Neutrophil (primary cell): ENCODE measurements at regions not wholly inside any gene's neighbourhood (a gene's known extent, or its start where the extent isn't known, plus 50 kb on each side); places are given as distances from the start of the nearest gene placed in this dataset.

Experiments
- H3K27ac ChIP-seq: fragments of 200-600 bp; sonication (generic); 2 replicates; pipeline ENCODE4 v1.5.1; 2016; ENCODE audit warnings: mild to moderate bottlenecking, moderate library complexity
- H3K27me3 ChIP-seq: fragments of 200-600 bp; sonication (generic); 2 replicates; pipeline ENCODE4 v1.6.0; 2016; ENCODE audit warnings: mild to moderate bottlenecking
- H3K36me3 ChIP-seq: fragments of 200-600 bp; sonication (generic); 2 replicates; pipeline ENCODE4 v1.5.1; 2017
- H3K4me1 ChIP-seq, 2 experiments: fragments of 200-600 bp in 1 of 2; sonication (generic) in 1 of 2; 1 replicate in 1 of 2; 2 replicates in 1 of 2; pipeline versions ENCODE4 v1.5.1 to v1.6.1; 2013 to 2016; ENCODE audit warnings: low read depth in 1 of 2, low read length in 1 of 2, mild to moderate bottlenecking in 1 of 2, moderate library complexity in 1 of 2; ENCODE audit not compliant: control insufficient read depth in 1 of 2, insufficient read depth in 1 of 2
- H3K4me3 ChIP-seq, 2 experiments: fragments of 200-600 bp in 1 of 2; sonication (generic) in 1 of 2; 1 replicate in 1 of 2; 2 replicates in 1 of 2; pipeline ENCODE4 v1.5.1; 2013 to 2016; ENCODE audit warnings: low read depth in 1 of 2, low read length in 1 of 2, mild to moderate bottlenecking in 1 of 2, moderate library complexity in 1 of 2
- H3K9me3 ChIP-seq: fragments of 200-600 bp; sonication (generic); 2 replicates; pipeline ENCODE4 v1.5.1; 2016
- TF ChIP-seq, protein P1 (sequence below): fragments of 200-600 bp; sonication (generic); IDR thresholded peaks from 2 replicates; pipeline ENCODE4 v1.5.1; 2016; ENCODE audit warnings: antibody characterized with exemption

DNA sequence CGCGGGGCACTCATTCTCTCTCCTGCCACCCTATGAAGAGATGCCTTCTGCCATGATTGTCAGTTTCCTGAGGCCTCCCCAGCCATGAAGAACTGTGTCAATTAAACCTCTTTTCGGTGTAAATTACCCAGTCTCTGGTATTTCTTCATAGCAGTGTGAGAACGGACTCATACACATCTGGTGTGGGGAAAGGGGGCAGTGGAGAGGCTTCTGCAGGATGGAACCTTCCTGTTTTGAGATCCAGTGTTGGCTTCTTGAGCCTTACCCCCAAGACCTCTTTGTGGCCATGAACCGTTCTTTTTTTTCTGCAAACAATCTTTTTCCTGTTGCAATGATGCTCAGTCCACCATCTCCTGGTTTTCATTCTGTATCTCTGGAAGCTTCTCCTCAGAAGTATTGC is 248.4 kb downstream of the PRDM2 start:
- Histone ChIP-seq H3K4me3 (no peak overlapping the region), H3K27ac (no peak overlapping the region), H3K27me3 (no peaks in the 10 kb centered on the region), H3K4me1 (no peaks in the 10 kb centered on the region), H3K9me3 (no peaks in the 10 kb centered on the region), H3K36me3 (no peaks in the 10 kb centered on the region)
- TF ChIP-seq, protein P1, sequence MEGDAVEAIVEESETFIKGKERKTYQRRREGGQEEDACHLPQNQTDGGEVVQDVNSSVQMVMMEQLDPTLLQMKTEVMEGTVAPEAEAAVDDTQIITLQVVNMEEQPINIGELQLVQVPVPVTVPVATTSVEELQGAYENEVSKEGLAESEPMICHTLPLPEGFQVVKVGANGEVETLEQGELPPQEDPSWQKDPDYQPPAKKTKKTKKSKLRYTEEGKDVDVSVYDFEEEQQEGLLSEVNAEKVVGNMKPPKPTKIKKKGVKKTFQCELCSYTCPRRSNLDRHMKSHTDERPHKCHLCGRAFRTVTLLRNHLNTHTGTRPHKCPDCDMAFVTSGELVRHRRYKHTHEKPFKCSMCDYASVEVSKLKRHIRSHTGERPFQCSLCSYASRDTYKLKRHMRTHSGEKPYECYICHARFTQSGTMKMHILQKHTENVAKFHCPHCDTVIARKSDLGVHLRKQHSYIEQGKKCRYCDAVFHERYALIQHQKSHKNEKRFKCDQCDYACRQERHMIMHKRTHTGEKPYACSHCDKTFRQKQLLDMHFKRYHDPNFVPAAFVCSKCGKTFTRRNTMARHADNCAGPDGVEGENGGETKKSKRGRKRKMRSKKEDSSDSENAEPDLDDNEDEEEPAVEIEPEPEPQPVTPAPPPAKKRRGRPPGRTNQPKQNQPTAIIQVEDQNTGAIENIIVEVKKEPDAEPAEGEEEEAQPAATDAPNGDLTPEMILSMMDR = no peak

DNA sequence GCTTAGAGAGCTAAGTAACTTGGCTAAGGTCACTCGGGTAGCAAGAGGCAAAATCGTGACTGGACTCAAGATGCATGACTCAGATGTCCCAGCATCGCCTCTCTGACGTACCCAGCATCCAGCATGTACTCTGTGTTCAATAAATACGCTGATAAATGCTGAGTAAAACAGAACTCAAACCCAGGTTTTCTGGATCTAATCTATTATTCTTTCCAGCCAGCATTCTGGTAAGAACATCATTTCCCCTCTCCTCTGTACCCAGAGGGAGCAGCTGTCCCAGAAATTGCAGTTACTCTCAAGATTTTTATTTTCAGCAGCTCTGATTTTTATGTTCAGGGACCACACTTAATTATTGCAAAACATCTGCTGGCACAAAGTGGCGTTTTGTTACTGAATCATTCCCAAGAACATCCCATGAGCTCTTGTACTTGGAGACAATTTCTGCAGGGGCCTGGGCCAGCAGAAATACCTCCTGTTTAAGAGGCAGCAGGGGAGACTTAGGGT is 249.0 kb downstream of the PRDM2 start:
- Histone ChIP-seq H3K36me3 (no peaks in the 10 kb centered on the region), H3K4me1 (no peaks in the 10 kb centered on the region), H3K27me3 (peaks cover 4% of the 10 kb centered on the region), H3K4me3 (no peak overlapping the region), H3K27ac (no peak overlapping the region), H3K9me3 (no peaks in the 10 kb centered on the region)
- TF ChIP-seq, protein P1 = no peak

DNA sequence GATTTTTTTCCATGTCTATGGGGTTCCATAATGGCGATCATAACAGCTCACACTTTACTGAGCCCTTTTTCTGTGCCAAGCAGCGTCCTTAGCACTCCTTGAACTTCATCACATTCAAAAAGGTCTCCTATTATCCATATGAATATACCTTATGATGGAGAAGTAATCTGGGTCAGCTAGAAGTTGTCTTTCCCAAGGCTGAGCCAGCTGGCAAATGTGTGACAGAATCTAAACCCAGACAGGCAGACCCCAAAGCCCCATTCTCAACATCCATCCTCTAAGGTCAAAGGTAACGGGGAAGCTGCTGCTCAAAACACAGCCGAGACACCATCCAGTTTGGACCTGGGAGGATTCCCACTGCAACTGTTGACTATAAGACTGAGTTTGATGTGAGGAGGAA is 249.6 kb downstream of the PRDM2 start:
- no peaks in the 10 kb centered on the region for H3K4me1 ChIP-seq
- no peak overlapping the region for H3K27ac ChIP-seq

DNA sequence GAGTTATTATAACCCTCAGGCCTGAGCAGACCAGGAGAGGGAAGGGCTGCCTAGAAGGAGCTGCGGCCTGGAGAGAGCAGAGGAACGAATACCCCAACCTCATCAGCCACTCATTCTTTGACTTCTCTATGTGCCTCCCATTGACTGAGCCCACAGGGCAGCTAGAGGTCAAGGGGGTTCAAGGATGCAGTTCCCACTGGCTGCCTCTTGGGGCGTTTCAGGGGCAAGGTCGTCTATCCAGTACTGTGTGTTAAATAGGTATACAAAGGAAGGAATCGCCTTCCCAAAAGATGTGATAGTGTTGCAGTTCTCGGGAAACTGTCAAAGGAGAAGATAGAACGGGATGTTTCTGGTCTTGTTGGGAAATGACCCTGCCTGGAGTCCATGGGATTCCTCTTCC is 250.6 kb downstream of the PRDM2 start:
- Histone ChIP-seq H3K4me1 (no peaks in the 10 kb centered on the region), H3K9me3 (no peaks in the 10 kb centered on the region), H3K4me3 (no peak overlapping the region), H3K27ac (no peak overlapping the region), H3K27me3 (peaks cover 6% of the 10 kb centered on the region), H3K36me3 (no peaks in the 10 kb centered on the region)
- TF ChIP-seq, protein P1 = no peak

More for the DNA sequence above, 249.6 kb downstream of the PRDM2 start:
- H3K36me3 ChIP-seq = no peaks in the 10 kb centered on the region
- H3K4me3 ChIP-seq = no peak overlapping the region
- H3K27me3 ChIP-seq = peaks cover 6% of the 10 kb centered on the region
- H3K9me3 ChIP-seq = no peaks in the 10 kb centered on the region
- TF ChIP-seq, protein P1 = no peak

DNA sequence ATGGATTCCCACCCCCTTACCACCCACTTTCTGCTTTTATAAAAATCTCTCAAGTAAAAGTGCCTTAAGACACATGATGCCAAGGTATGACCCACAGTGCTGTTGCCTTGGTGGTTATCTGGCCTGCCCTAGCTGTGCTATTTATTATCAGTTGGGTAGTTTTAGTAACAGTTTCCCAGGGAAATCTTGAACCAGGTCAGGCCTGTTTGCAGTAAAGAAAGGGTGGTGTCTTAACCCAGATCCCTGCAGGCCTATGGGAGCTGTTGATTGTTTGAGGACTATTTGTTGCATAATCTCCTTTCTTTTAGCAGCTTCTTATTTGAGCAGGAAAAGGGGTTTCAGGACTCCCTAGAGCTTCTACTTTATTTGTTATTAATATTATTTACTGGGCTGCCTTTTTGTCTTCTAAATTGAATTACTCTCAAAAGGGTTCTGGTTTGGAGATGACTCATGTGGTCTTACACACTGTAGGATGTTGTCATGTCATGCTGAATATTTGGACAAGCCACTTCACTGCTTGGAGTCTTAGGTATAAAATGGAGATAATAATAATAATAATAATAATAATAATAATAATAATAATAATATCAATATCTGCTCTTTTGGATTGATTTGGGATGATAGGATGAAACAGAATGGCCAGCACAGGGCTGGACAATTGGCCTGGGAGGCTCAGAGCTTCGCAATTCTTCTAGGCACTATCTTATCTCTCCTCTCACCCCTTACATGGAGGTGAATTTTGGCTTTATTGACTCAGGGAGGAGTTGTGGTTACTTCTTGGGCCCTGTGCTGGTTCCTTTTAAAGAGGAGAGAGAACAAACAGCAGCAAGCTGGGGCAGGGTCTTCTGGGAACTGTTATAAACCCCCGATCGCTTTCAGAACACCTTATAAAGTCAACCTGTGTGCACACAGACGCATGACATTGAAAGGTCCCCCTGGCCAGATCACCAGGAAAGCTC is 252.1 kb downstream of the PRDM2 start:
- Histone ChIP-seq H3K4me1 (no peaks in the 10 kb centered on the region), H3K36me3 (no peaks in the 10 kb centered on the region)

More for the DNA sequence above, 252.1 kb downstream of the PRDM2 start:
- no peaks in the 10 kb centered on the region for H3K9me3 ChIP-seq
- no peak overlapping the region for H3K4me3 ChIP-seq
- TF ChIP-seq, protein P1 = no peak
- peaks cover 6% of the 10 kb centered on the region for H3K27me3 ChIP-seq
- H3K27ac ChIP-seq = no peak overlapping the region
